Erythroblast (primary cell): ENCODE measurements at regions not wholly inside any gene's neighbourhood (a gene's known extent, or its start where the extent isn't known, plus 50 kb on each side); places are given as distances from the start of the nearest gene placed in this dataset.

Source experiments
- GATA1 ChIP-seq: IDR thresholded peaks from 2 replicates; pipeline ENCODE4 v1.6.1; 2011; ENCODE audit warnings: low read depth, mild to moderate bottlenecking, control low read depth, low read length, moderate library complexity
- POLR2A ChIP-seq: IDR thresholded peaks from 2 replicates; pipeline ENCODE4 v1.6.1; 2011; ENCODE audit warnings: mild to moderate bottlenecking, low read length

- TF ChIP-seq POLR2A (no peak), GATA1 (no peak)
These were observed 157.3 kb downstream of the MBL2 start for GRCh38 chr10:52615331-52615730.
